ENCODE measurements at regions not wholly inside any gene's neighbourhood (a gene's known extent, or its start where the extent isn't known, plus 50 kb on each side); places are given as distances from the start of the nearest gene placed in this dataset.

DNA sequence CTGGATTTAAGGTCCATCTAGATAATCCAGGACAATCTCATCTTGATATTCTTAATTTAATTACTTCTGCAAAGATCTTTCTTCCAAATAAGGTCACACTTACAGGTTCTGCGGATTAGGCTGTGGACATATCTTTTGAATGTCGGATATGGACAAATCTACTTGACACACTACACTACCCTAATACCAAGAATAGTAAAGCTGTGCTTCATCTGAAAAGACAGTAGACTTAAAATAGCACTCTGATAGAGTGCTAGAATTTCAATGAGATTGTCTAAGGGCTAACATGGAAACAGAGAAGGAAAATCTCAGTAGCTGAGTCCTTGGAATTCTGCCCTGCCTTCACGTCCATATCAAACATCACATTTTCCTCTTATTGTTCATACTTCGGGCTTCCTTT lies 1238.0 kb downstream of the EPHA7 start:
- H2AFZ ChIP-seq (ENCODE audit: low read length) = no peak overlapping the region
- H3K79me2 ChIP-seq (ENCODE audit: low read length) = no peaks in the 10 kb centered on the region
- H3K9me3 ChIP-seq (ENCODE audit: low read length) = no peaks in the 10 kb centered on the region
- BruUV-seq (replicated peaks) = no TSS peak
- no peaks in the 10 kb centered on the region for H3K4me1 ChIP-seq (ENCODE audit: insufficient read depth, low read length)
- H3F3A ChIP-seq (ENCODE audit: low read length, unreplicated experiment) = no peaks in the 10 kb centered on the region
- no peaks in the 10 kb centered on the region for H3K36me3 ChIP-seq (ENCODE audit: low read depth, low read length)
- ChIA-PET POLR2A (ENCODE audit: unreplicated experiment) (no interaction called here), CTCF (no interaction called here)
- H4K20me1 ChIP-seq (ENCODE audit: low read length) = no peaks in the 10 kb centered on the region
- H3K4me3 ChIP-seq (ENCODE audit: low read length) = no peak overlapping the region
- no peak overlapping the region for H3K4me2 ChIP-seq (ENCODE audit: low read length)
- intact Hi-C loops (cut with micrococcal nuclease) = no loop called here
- no peaks in the 10 kb centered on the region for H3K9me2 ChIP-seq (replicated peaks; ENCODE audit: low read length)
- H3K27ac ChIP-seq (ENCODE audit: low read length) = no peak overlapping the region
- no peak for ATAC-seq
- TF ChIP-seq, protein P1, sequence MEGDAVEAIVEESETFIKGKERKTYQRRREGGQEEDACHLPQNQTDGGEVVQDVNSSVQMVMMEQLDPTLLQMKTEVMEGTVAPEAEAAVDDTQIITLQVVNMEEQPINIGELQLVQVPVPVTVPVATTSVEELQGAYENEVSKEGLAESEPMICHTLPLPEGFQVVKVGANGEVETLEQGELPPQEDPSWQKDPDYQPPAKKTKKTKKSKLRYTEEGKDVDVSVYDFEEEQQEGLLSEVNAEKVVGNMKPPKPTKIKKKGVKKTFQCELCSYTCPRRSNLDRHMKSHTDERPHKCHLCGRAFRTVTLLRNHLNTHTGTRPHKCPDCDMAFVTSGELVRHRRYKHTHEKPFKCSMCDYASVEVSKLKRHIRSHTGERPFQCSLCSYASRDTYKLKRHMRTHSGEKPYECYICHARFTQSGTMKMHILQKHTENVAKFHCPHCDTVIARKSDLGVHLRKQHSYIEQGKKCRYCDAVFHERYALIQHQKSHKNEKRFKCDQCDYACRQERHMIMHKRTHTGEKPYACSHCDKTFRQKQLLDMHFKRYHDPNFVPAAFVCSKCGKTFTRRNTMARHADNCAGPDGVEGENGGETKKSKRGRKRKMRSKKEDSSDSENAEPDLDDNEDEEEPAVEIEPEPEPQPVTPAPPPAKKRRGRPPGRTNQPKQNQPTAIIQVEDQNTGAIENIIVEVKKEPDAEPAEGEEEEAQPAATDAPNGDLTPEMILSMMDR (conservative IDR thresholded peaks at IDR 0.05; ENCODE audit: low read depth, low read length) = no peak
- no peak overlapping the region for H3K9ac ChIP-seq (ENCODE audit: low read length)
- no peaks in the 10 kb centered on the region for H3K27me3 ChIP-seq (ENCODE audit: low read length)
- no peak for DNase-seq

- Histone ChIP-seq H3K4me2 (ENCODE audit: low read length) (no peak overlapping the region), H3K36me3 (ENCODE audit: low read depth, low read length) (no peaks in the 10 kb centered on the region), H3K4me3 (ENCODE audit: low read length) (no peak overlapping the region), H4K20me1 (ENCODE audit: low read length) (no peaks in the 10 kb centered on the region), H3K27ac (ENCODE audit: low read length) (no peak overlapping the region), H3K79me2 (ENCODE audit: low read length) (no peaks in the 10 kb centered on the region), H3K27me3 (ENCODE audit: low read length) (no peaks in the 10 kb centered on the region), H3K9me2 (replicated peaks; ENCODE audit: low read length) (no peaks in the 10 kb centered on the region), H3F3A (ENCODE audit: low read length, unreplicated experiment) (no peaks in the 10 kb centered on the region), H3K9ac (ENCODE audit: low read length) (no peak overlapping the region), H3K9me3 (ENCODE audit: low read length) (no peaks in the 10 kb centered on the region), H2AFZ (ENCODE audit: low read length) (no peak overlapping the region), H3K4me1 (ENCODE audit: insufficient read depth, low read length) (no peaks in the 10 kb centered on the region)
- no TSS peak for BruUV-seq (replicated peaks)
- intact Hi-C loops (cut with micrococcal nuclease) = no loop called here
- no peak for DNase-seq
- ChIA-PET POLR2A (ENCODE audit: unreplicated experiment) (no interaction called here), CTCF (interaction anchor here (0.6 kb wide), 1 partner anchor 323 kb away, joined by 3 read pairs; no protein-coding TSS in a partner anchor)
- TF ChIP-seq, protein P1 (conservative IDR thresholded peaks at IDR 0.05; ENCODE audit: low read depth, low read length) = no peak
- TF ChIP-seq EZH2phosphoT487 (IDR thresholded peaks at IDR 0.05; ENCODE audit: borderline replicate concordance, low read length) = no peak
- no peak for TF ChIP-seq EZH2 (IDR thresholded peaks at IDR 0.05; ENCODE audit: low read length, unreplicated experiment)
- ATAC-seq = no peak
Measured at GRCh38 chr6:92180090-92180489, 1239.3 kb downstream of the EPHA7 start.

DNA sequence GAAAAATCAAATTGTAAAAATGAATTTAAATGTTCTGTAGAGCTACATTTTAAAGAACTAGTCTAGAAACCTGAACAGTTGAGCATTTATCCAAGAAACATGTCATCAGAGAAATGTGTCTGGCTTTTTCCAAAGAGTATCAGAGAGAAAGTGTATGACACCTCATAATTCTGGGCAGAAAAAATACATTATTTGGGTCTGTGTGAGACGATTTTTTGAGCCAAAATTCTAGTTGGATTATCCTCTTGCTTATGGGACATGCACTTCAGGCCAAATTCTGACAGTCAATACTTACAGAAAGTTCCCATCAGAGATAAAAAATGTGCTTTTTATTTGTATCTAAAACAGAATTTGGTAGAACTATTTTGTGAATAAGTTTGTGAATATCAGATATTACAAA lies 1242.7 kb downstream of the EPHA7 start:
- no peak overlapping the region for H2AFZ ChIP-seq (ENCODE audit: low read length)
- ATAC-seq (no peak), DNase-seq (no peak)
- no peaks in the 10 kb centered on the region for H4K20me1 ChIP-seq (ENCODE audit: low read length)
- H3F3A ChIP-seq (ENCODE audit: low read length, unreplicated experiment) = no peaks in the 10 kb centered on the region
- TF ChIP-seq, protein P1 (conservative IDR thresholded peaks at IDR 0.05; ENCODE audit: low read depth, low read length) = no peak
- TF ChIP-seq EZH2phosphoT487 (IDR thresholded peaks at IDR 0.05; ENCODE audit: borderline replicate concordance, low read length) = no peak
- no peak for TF ChIP-seq EZH2 (IDR thresholded peaks at IDR 0.05; ENCODE audit: low read length, unreplicated experiment)
- intact Hi-C loops (cut with micrococcal nuclease) = no loop called here
- no peaks in the 10 kb centered on the region for H3K9me2 ChIP-seq (replicated peaks; ENCODE audit: low read length)
- ChIA-PET POLR2A (ENCODE audit: unreplicated experiment) (no interaction called here), CTCF (no interaction called here)
- no peak overlapping the region for H3K9ac ChIP-seq (ENCODE audit: low read length)
- no peak overlapping the region for H3K4me2 ChIP-seq (ENCODE audit: low read length)
- H3K36me3 ChIP-seq (ENCODE audit: low read depth, low read length) = no peaks in the 10 kb centered on the region
- no peak overlapping the region for H3K4me3 ChIP-seq (ENCODE audit: low read length)
- no peaks in the 10 kb centered on the region for H3K4me1 ChIP-seq (ENCODE audit: insufficient read depth, low read length)
- no peak overlapping the region for H3K27ac ChIP-seq (ENCODE audit: low read length)
- H3K9me3 ChIP-seq (ENCODE audit: low read length) = no peaks in the 10 kb centered on the region
- H3K27me3 ChIP-seq (ENCODE audit: low read length) = no peaks in the 10 kb centered on the region
- no peaks in the 10 kb centered on the region for H3K79me2 ChIP-seq (ENCODE audit: low read length)
- BruUV-seq (replicated peaks) = no TSS peak

All from PC-3 (cell line).